Femur (tissue), 1 donor: ENCODE measurements at regions not wholly inside any gene's neighbourhood (a gene's known extent, or its start where the extent isn't known, plus 50 kb on each side); places are given as distances from the start of the nearest gene placed in this dataset.

Source experiments
- DNase-seq: peaks from one replicate; pipeline ENCODE4 v3.0.0-alpha.2; 2017

DNA sequence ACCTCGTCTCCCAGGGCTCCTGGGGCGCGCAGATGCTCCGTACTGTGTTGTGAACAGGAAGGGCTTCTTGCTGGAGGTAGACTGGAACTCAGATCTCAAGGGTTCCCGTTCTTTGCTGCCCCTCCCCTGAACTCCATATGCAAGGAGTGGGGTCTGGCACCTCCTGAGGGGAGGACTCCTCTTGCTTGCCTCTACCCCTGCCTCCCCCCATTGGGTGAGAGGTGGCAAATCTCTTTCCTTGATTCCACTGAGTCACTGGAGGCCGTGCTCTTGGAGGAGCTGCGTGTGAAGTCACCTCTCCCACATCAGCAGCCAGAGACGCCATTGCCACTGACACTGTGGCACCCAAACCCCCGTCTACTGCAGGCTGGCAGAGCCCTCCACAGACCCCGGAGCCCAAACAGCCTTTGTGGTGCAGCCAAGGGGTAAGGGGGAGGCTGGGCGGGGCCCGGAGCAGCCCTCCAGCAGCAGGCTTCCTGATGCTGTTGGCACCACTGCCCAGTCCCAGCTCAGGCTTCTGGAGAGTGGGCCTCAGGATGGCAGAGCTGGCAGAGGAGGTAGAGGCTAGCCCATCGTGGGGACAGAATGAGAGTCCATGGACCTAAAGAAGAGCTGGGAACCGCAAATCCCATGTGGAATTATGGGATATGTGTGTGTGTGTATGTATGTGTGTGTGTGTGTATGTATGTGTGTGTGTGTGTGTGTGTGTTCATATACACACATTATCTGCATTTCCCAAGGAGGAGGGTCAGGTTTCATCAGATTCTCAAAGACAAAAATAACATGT lies 104.9 kb upstream of the RUNX3 start:
- no peak for DNase-seq

GRCh38 chr1:25033828-25034705 lies 104.0 kb upstream of the RUNX3 start:
- peak; percentile 78 for DNase-seq

DNA sequence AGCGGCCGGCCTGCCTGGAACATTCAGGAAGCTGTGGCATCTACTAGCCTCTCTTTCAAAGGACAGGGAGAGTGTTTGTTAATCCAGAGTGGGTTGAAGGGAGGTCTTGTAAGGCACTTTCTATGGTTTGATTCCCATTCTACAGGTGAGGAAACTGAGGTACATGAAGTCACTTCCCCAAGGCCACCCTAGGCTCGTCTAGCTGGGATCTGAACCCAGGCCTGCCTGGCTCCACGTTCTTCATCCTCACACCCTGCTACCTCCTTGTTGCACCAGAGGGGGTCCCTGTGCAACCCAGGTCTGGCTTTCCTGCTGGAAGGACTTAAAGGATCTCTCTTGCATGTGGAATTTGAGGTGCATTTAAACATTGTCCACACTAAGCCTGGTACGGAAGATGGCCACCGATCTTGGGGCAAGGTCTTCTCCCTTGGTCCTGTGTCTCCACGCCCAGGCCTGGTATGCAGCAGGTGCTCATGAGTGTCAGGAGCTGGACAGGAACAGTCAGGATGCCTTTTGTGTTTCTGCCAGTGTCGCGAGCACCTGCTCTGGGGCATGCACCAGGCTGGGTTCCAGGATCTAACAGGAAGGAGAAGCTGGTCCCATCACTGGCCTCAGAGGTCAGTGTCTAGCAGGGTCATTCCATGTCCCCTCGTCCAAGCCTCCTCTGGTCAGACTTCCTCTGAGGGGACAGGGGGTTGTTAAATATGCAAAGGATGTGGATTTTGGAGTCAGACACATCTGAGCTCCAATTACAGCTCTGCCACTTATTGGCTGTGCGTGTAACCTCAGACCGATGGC lies 103.2 kb upstream of the RUNX3 start:
- no peak for DNase-seq

DNA sequence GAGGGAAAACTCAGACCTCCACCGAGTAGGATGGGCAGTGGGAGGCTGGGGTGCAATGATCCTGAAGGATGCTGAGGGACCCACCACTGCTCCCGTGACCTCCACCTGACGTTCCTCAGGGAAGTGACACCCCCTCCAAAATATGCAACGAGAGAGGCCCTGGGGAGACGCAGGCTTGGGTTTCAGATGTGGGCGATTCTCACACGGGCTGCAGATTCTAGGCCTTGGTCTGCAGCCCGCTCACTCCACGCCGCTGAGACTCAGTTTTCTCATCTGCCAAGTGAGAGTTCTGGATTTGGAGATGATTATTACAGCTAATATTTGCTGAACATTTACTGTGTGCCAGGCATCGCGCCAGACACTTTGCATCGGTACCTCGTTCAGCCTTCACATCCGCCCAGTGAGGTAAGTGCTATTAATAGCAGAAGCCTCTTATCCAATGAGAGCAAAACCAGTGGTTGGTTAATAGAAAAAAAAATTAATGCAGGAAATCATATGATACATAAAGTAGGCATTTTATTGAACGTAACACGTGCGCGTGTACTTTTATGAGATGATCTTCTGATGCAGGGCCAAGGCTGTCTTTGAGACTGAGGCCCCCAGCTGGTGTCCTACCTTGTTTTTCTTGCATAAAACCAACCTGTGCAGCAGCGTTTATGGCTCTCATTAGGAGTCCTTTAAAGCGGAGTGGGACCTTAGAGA lies 102.0 kb upstream of the RUNX3 start:
- peak; percentile 74 for DNase-seq

DNA sequence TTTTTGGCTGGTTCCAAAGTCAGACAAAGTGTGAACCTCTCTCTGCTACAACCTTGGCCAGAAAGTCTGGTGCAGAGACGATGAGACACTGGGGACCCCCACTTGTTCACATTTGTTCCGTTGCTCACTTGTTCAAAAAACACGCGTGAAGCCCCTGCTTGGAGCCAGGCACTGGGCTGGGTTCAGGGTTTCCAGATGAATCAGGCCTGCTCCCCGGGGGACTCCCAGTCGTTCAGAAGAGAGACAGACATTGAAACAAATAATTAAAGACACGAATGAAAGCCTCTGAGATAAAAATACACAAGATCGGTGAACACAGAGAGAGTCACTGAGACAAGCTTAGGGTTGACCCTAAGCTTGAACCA lies 101.5 kb upstream of the RUNX3 start:
- no peak for DNase-seq

DNA sequence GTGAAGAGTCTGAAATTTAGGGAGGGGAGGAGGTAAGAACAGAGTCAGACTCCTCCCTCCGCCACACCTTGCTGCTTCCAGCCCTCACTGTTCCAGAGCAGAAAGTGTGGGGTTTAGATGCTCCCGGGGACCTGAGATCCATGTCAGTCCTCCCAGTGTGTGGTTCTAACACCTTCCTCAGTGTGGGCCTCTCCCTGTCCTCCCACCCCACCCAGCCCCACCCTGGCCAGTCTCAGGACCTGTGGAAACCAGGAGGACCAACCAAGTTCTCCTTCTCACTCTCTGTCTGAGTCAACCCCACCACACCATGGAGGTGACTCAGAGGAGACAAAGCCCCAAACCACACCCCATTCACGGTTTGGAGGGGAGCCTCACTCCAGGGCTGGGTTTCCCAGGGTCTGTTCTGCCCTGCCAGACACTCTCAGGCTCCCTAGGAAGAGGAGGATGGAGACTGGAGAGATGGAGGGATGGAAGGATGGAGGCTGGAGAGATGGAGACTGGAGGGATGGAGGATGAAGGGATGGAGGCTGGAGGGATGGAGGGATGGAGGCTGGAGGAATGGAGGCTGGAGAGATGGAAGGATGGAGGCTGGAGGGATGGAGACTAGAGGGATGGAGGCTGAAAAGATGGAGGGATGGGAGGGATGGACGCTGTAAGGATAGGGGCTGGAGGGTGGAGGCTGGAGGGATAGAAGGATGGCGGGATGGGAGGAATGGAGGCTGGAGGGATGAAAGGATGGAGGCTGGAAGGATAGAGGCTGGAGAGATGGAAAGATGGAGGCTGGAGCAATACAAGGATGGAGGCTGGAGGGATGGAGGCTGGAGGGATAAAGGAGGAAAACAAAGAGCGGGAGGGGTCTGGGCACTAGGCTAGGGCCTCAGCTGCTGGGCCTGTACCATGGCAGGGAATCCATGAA lies 100.9 kb upstream of the RUNX3 start:
- DNase-seq = no peak

DNA sequence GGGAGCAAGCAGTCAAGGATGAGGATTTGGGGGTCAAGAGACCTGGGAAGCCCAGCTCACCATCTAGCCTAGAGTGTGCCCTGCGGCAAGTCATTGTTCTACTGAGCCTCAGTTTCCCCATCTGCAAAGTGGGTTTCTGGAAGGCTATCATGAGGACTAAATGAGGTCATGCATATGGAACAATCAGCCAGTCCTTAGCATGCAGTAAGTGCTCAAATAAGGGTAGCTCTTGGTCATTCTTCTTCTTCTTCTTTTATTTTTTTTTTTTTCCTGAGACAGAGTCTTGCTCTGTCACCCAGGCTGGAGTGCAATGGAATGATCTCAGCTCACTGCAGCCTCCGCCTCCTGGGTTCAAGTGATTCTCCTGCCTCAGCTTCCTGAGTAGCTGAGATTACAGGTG lies 99.9 kb upstream of the RUNX3 start:
- DNase-seq = no peak

- peak; percentile 68 for DNase-seq
Measured at GRCh38 chr1:25028907-25029599, 99.0 kb upstream of the RUNX3 start.

GRCh38 chr1:25028587-25028906 lies 98.5 kb upstream of the RUNX3 start:
- no peak for DNase-seq

- DNase-seq = no peak
Measured at GRCh38 chr1:25027822-25028586, 97.9 kb upstream of the RUNX3 start.

GRCh38 chr1:25026730-25027450 lies 96.8 kb upstream of the RUNX3 start:
- no peak for DNase-seq

DNA sequence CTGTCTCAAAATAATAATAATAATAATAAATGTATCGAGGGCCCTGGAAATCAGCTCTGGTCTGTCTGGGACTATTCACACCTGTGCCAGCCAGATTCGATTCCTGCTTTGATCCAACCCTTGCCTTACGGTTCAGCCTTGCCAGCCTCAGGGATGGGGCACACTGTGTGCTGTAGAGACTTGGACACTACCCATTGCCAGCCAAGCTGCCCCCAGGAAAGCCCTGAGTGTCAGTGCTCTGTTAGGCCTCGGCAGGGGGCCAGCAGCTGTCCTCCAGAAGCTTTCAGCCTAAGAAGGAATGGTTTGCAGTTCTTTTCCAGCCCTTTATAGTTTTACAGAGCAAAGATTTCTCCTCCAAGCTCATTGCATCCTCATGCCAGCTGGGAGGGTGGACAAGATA lies 96.2 kb upstream of the RUNX3 start:
- no peak for DNase-seq

DNA sequence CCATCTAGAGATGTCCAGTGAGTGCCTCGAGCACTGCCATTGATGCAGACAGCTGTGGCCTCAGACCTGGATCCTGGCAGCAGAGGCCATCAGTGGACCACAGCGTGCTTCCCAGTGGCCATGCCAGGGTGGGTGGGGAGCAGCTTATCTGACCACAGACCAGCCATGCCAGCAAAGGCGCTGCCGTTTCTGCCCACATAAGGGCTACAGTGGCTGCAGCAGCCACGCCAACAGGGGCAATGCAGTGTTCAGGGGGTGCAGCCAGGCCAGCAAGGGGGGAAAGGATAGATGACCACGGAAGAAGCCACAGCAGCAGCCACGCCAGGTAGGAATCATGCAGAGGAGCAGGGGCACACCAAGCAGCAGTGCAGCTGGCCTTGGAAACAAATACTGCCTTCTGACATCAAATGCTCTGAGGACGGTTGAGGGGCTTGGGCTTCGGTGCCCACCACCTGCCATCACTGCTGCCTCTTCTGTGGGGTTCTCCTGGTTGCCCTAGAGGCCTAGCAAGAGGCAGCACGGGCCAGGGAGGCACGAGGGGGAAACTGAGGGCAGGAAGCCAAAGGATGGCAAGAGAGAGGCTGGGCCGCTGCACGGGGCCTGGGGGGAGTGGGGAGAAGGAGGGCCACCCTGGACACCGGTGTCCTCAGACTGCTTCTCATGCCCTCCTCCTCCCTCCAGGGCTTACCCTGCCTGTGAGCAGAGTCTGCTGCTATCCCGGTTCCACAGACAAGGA lies 94.7 kb upstream of the RUNX3 start:
- no peak for DNase-seq

DNA sequence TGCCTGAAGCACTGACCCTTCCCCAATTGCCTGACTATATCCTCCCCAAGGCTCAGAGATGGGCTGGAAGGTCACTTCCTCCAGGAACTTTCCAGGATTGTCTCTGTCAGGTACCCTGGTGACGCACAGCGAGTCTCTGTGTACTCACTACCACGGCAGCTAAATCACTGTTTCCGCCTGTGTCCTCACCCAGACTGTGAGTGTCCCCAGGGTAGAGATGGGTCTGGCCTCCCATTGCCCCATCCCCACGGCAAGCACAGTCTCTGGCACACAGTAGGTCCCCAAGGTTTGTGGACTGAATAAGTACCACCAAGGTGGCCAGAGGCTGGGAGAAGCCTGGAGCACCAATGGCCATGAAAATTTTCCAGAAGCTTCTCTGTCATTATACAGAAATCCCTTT lies 93.8 kb upstream of the RUNX3 start:
- no peak for DNase-seq

GRCh38 chr1:25023190-25023578 lies 93.1 kb upstream of the RUNX3 start:
- DNase-seq = no peak

DNA sequence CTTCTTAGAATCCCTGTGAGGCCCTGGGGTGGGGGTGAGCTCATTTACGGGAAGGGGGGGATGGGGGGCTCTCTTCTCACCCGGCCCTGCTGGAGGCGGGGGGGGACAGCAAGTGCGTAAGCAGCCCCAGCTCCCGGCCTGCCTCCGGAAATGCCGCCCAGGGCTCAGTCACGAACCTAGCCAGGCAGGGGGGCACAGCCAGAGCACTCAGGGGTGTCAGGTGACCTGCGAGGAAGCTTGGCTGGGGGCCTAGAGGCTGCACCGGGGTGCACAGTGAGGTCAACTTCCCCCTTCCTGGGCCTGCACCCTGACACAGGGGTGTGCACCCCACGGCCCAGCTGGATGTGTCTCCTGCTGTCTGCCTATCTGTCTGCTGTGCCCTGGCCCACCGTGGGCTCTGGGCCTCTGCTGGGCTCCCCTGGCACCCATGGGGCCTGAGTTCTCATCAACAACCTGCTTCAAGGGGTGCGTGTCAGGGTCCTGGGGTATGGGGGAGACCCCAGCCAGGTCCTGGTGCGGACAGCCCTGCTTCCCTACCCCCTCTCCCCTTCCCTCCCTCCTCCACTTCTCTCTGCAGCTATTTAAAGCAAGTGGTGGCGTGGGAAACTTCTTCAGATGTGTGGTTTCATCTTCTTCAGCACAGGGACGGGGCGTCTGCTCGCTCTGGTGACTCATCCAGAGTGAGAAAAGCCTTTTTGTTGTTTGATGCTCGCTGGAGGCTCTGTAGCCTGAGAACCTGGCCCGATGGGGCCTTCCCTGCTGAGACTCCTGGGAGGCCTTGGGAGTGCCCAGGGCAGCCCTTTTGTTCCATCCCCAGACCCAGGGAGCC lies 92.5 kb upstream of the RUNX3 start:
- peak; percentile 76 for DNase-seq

GRCh38 chr1:25021591-25022215 lies 91.6 kb upstream of the RUNX3 start:
- DNase-seq = no peak
